Prostate gland (tissue), 2 donors: ENCODE measurements at regions not wholly inside any gene's neighbourhood (a gene's known extent, or its start where the extent isn't known, plus 50 kb on each side); places are given as distances from the start of the nearest gene placed in this dataset.

Source experiments
- POLR2A ChIP-seq: fragments of 450-650 bp; IDR thresholded peaks from one replicate; pipeline ENCODE4 v1.6.1; 2016; ENCODE audit warnings: antibody characterized with exemption, mild to moderate bottlenecking
- TF ChIP-seq, protein P1 (sequence below), 4 experiments: fragments of 200-600 bp in 2 of 4; fragments of 450-650 bp in 2 of 4; sonication (generic) in 2 of 4; IDR thresholded peaks; 1 replicate in 3 of 4; 2 replicates in 1 of 4; pipeline ENCODE4 v1.5.1; 2016 to 2019; ENCODE audit warnings: antibody characterized with exemption in 4 of 4, mild to moderate bottlenecking in 2 of 4, moderate library complexity in 2 of 4

DNA sequence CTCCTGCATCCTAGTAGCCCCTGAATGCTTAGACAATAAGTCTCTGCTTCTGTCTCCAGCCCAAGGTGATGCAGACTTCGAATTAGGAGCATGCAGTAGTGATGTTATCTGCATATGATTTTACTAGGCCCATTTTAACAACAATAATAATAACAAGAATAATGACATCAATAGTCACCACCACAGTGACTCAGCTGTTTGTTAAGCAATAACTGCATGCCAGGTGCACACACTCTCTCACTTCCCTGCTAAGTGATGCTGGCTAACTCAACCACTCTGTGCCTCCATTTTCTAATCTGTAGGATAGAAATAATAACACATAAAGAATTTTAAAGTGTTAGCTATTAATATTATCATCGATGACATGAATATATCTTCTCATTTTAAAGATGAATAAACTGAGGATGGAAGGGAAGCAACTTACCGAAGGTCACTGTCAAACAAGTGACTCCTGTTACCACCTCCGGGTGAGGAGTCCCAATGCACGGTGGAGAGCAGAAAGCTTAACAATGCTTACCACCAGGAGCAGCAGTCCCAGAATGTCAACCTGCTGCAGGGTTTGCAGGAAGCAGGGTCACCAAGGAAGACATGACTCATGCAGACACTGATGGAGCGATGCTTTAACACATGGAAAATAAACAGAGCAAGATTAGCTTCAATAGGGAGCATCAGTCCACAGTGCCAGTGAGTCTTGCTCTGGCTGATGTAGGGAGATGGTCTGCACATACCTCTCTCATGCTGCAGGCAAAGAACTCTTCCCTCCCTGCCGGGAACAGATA is 290.2 kb downstream of the SPATA17 start:
- TF ChIP-seq, protein P1, sequence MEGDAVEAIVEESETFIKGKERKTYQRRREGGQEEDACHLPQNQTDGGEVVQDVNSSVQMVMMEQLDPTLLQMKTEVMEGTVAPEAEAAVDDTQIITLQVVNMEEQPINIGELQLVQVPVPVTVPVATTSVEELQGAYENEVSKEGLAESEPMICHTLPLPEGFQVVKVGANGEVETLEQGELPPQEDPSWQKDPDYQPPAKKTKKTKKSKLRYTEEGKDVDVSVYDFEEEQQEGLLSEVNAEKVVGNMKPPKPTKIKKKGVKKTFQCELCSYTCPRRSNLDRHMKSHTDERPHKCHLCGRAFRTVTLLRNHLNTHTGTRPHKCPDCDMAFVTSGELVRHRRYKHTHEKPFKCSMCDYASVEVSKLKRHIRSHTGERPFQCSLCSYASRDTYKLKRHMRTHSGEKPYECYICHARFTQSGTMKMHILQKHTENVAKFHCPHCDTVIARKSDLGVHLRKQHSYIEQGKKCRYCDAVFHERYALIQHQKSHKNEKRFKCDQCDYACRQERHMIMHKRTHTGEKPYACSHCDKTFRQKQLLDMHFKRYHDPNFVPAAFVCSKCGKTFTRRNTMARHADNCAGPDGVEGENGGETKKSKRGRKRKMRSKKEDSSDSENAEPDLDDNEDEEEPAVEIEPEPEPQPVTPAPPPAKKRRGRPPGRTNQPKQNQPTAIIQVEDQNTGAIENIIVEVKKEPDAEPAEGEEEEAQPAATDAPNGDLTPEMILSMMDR (IDR thresholded peaks at IDR 0.05), result no peak
- no peak for TF ChIP-seq POLR2A
